Adrenal gland (tissue), 9 donors: ENCODE measurements at regions not wholly inside any gene's neighbourhood (a gene's known extent, or its start where the extent isn't known, plus 50 kb on each side); places are given as distances from the start of the nearest gene placed in this dataset.

Experiments
- DNase-seq, 7 donors: peaks; one replicate each; pipeline ENCODE4 v3.0.0-alpha.2; 2019 to 2020
- H3K27ac ChIP-seq, 5 donors: fragments of 200-600 bp; sonication (generic) in 4 of 5; 1 replicate in 3 of 5; 2 replicates in 2 of 5; pipeline versions ENCODE4 v1.5.1 to v1.8.0; 2016 to 2020; ENCODE audit warnings: mild to moderate bottlenecking in 1 of 5
- H3K27me3 ChIP-seq: fragments of 200-600 bp; 2 replicates; pipeline ENCODE4 v1.8.0; 2021
- H3K36me3 ChIP-seq, 2 donors: fragments of 200-600 bp; replicated peaks in 1 of 2; 1 replicate in 1 of 2; 2 replicates in 1 of 2; pipeline versions ENCODE4 v1.5.1 to v1.8.0; 2018 to 2022
- H3K4me1 ChIP-seq, 2 donors: fragments of 200-600 bp; replicated peaks in 1 of 2; 1 replicate in 1 of 2; 2 replicates in 1 of 2; pipeline versions ENCODE4 v1.5.1 to v1.8.0; 2018 to 2021
- H3K4me3 ChIP-seq, 4 donors: fragments of 200-600 bp; sonication (generic) in 3 of 4; one replicate each; pipeline ENCODE4 v1.5.1; 2016 to 2018
- H3K9me3 ChIP-seq, 3 donors: fragments of 200-600 bp; sonication (generic) in 1 of 3; replicated peaks in 1 of 3; 1 replicate in 2 of 3; 2 replicates in 1 of 3; pipeline versions ENCODE4 v1.5.1 to v1.8.0; 2016 to 2021
- CTCF ChIP-seq, 6 experiments: fragments of 450-650 bp in 4 of 6; fragments of 200-600 bp in 2 of 6; sonication (generic) in 1 of 6; IDR thresholded peaks; 1 replicate in 5 of 6; 2 replicates in 1 of 6; pipeline versions ENCODE4 v1.5.1 to v1.8.0; 2016 to 2021; ENCODE audit warnings: antibody characterized with exemption in 6 of 6, mild to moderate bottlenecking in 2 of 6, moderate library complexity in 1 of 6
- POLR2A ChIP-seq, 2 donors: fragments of 450-650 bp; IDR thresholded peaks; one replicate each; pipeline ENCODE4 v1.6.1; 2017; ENCODE audit warnings: antibody characterized with exemption in 2 of 2, mild to moderate bottlenecking in 2 of 2, moderate library complexity in 1 of 2
- WGBS, 4 donors: extraction: QIAGEN DNeasy Blood & Tissue Kit in 2 of 4; methylation state at CpG; one replicate each; pipeline versions ENCODE4 v1.1.5 to v1.1.7; 2013 to 2017; 5-methylcytosine and 5-hydroxymethylcytosine counted together
- intact Hi-C, 2 donors: fragments of 100-400 bp; cut with DNase I; formaldehyde crosslinking; loops; one replicate each; pipeline versions ENCODE4 v1.14.1 to v1.15.0; 2022 to 2023
- donor health status: healthy with polysubstance abuse.
- donor health status: Bipolar disorder and iron deficiency.
- donor health status: DM: yes; HTN: yes; CAD: no.
- donor health status: DM: no; HTN: no; CAD: no.
- donor health status: DM: no; HTN: no; CAD: no.

GRCh38 chr7:95658676-95659075 lies 62.4 kb upstream of the PDK4 start:
- Histone ChIP-seq H3K27ac (no peak overlapping the region), H3K4me1 (no peaks in the 10 kb centered on the region), H3K27me3 (no peaks in the 10 kb centered on the region), H3K9me3 (no peaks in the 10 kb centered on the region), H3K4me3 (no peak overlapping the region), H3K36me3 (no peaks in the 10 kb centered on the region)
- DNase-seq: no peak
- 80 to 87% (median 84%) methylated on average over 3 to 7 of the region's 7 CpGs for WGBS, 4 donors
- intact Hi-C loops: no loop called here
- TF ChIP-seq CTCF (IDR thresholded peaks at IDR 0.05) (no peak), POLR2A (IDR thresholded peaks at IDR 0.05) (no peak)

- no peaks in the 10 kb centered on the region for H3K4me1 ChIP-seq
- no peak for DNase-seq
- H3K36me3 ChIP-seq: no peaks in the 10 kb centered on the region
- H3K27ac ChIP-seq: no peak overlapping the region
- no peaks in the 10 kb centered on the region for H3K27me3 ChIP-seq
- H3K9me3 ChIP-seq: no peaks in the 10 kb centered on the region
- intact Hi-C loops: no loop called here
- TF ChIP-seq POLR2A (IDR thresholded peaks at IDR 0.05): no peak
- TF ChIP-seq CTCF (IDR thresholded peaks at IDR 0.05): no peak
- H3K4me3 ChIP-seq: no peak overlapping the region
- 60 to 62% (median 61%) methylated on average over 3 of the region's 3 CpGs for WGBS, 4 donors
Measured at GRCh38 chr7:95649546-95649945, 53.2 kb upstream of the PDK4 start.

DNA sequence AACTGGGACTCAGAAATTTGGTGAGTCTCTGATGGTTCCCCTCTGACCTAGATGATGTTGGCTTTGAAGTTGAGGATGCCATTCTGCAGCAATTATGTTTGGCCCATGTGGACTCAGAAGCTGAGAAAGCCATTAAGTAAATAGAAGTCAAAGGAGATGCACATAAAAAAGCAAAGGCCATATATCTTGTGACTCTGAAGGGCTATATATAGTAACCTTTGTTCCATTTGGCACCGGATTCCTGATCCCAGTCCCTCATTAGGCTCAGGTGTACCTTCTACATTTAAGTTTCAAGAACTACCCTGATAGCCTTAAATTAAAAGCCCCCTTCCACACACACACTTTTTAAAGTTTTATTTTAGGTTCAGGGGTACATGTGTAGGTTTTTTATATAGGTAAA lies 50.0 kb upstream of the PDK4 start:
- H3K27me3 ChIP-seq: no peaks in the 10 kb centered on the region
- H3K9me3 ChIP-seq: no peaks in the 10 kb centered on the region
- no peak for DNase-seq
- H3K27ac ChIP-seq: no peak overlapping the region
- 73 to 89% (median 78%) methylated on average over 1 of the region's 1 CpG for WGBS, 4 donors
- H3K4me1 ChIP-seq: no peaks in the 10 kb centered on the region
- TF ChIP-seq POLR2A (IDR thresholded peaks at IDR 0.05) (no peak), CTCF (IDR thresholded peaks at IDR 0.05) (no peak)
- no peaks in the 10 kb centered on the region for H3K36me3 ChIP-seq
- H3K4me3 ChIP-seq: no peak overlapping the region
- intact Hi-C loops: no loop called here
